GDM1 (cell line): ENCODE measurements at regions not wholly inside any gene's neighbourhood (a gene's known extent, or its start where the extent isn't known, plus 50 kb on each side); places are given as distances from the start of the nearest gene placed in this dataset.
"Not testable (repeated sequence)": the region's sequence is repeated elsewhere in the genome, so short reads cannot be mapped to it uniquely, and the experiment has no call there.

Source experiments
- DNase-seq: peaks from one replicate; lab custom pipeline; 2025; lab: John Stamatoyannopoulos, UW

GRCh38 chr4:148649652-148650331 lies 207.6 kb upstream of the NR3C2 start:
- DNase-seq: no peak

GRCh38 chr4:148643851-148644250 lies 201.6 kb upstream of the NR3C2 start:
- DNase-seq: no peak

GRCh38 chr4:148642907-148643306 lies 200.7 kb upstream of the NR3C2 start:
- no peak for DNase-seq

GRCh38 chr4:148638079-148638478 lies 195.9 kb upstream of the NR3C2 start:
- not testable (repeated sequence) for DNase-seq

- DNase-seq: not testable (repeated sequence)
Observed at GRCh38 chr4:148637453-148637852, 195.2 kb upstream of the NR3C2 start.

GRCh38 chr4:148634476-148634875 lies 192.3 kb upstream of the NR3C2 start:
- no peak for DNase-seq

- no peak for DNase-seq
Observed at GRCh38 chr4:148633720-148634119, 191.5 kb upstream of the NR3C2 start.

GRCh38 chr4:148632476-148632875 lies 190.3 kb upstream of the NR3C2 start:
- no peak for DNase-seq

GRCh38 chr4:148630051-148630450 lies 187.8 kb upstream of the NR3C2 start:
- no peak for DNase-seq

GRCh38 chr4:148618856-148619255 lies 176.6 kb upstream of the NR3C2 start:
- no peak for DNase-seq

GRCh38 chr4:148608968-148609367 lies 166.8 kb upstream of the NR3C2 start:
- DNase-seq: no peak

GRCh38 chr4:148598418-148599207 lies 156.4 kb upstream of the NR3C2 start:
- DNase-seq: not testable (repeated sequence)

GRCh38 chr4:148589182-148589581 lies 147.0 kb upstream of the NR3C2 start:
- no peak for DNase-seq

GRCh38 chr4:148575577-148575976 lies 133.4 kb upstream of the NR3C2 start:
- DNase-seq: no peak

GRCh38 chr4:148574911-148575310 lies 132.7 kb upstream of the NR3C2 start:
- DNase-seq: no peak

GRCh38 chr4:148574502-148574901 lies 132.3 kb upstream of the NR3C2 start:
- no peak for DNase-seq

- no peak for DNase-seq
Observed at GRCh38 chr4:148574066-148574465, 131.9 kb upstream of the NR3C2 start.

GRCh38 chr4:148573296-148573695 lies 131.1 kb upstream of the NR3C2 start:
- no peak for DNase-seq

- DNase-seq: no peak
Observed at GRCh38 chr4:148565801-148566200, 123.6 kb upstream of the NR3C2 start.

GRCh38 chr4:148563684-148564083 lies 121.5 kb upstream of the NR3C2 start:
- DNase-seq: no peak

- no peak for DNase-seq
Observed at GRCh38 chr4:148561467-148561866, 119.3 kb upstream of the NR3C2 start.

GRCh38 chr4:148557793-148558192 lies 115.6 kb upstream of the NR3C2 start:
- DNase-seq: no peak

GRCh38 chr4:148550788-148551187 lies 108.6 kb upstream of the NR3C2 start:
- DNase-seq: no peak
